ENCODE measurements at regions not wholly inside any gene's neighbourhood (a gene's known extent, or its start where the extent isn't known, plus 50 kb on each side); places are given as distances from the start of the nearest gene placed in this dataset.

GRCh38 chr1:221608835-221609320 is 133.0 kb downstream of the DUSP10 start:
- Histone ChIP-seq H3K9me3 (replicated peaks; ENCODE audit: control insufficient read depth, insufficient read depth, low read length) (no peaks in the 10 kb centered on the region), H2AFZ (ENCODE audit: low read depth, low read length) (no peak overlapping the region), H3K4me1 (ENCODE audit: control insufficient read depth, extremely low read depth, insufficient read depth, low read length) (no peaks in the 10 kb centered on the region), H3K36me3 (ENCODE audit: control insufficient read depth in 2 of 2, extremely low read depth in 1 of 2, insufficient read depth in 2 of 2, low read length in 2 of 2) (no peaks in the 10 kb centered on the region), H3K9me1 (replicated peaks; ENCODE audit: control insufficient read depth, extremely low read depth, insufficient read depth, low read length) (no peaks in the 10 kb centered on the region), H3K4me2 (ENCODE audit: insufficient read depth, low read length) (no peak overlapping the region), H3K27ac (ENCODE audit: insufficient read depth, low read depth, low read length) (no peak overlapping the region), H3K9ac (replicated peaks; ENCODE audit: extremely low read depth, insufficient read depth, low read length) (no peak overlapping the region), H3K27me3 (ENCODE audit: control insufficient read depth in 2 of 2, insufficient read depth in 2 of 2, low read length in 2 of 2) (no peaks in the 10 kb centered on the region), H4K20me1 (replicated peaks; ENCODE audit: control insufficient read depth, extremely low read depth, insufficient read depth, low read length) (no peaks in the 10 kb centered on the region), H3K79me2 (ENCODE audit: control insufficient read depth, insufficient read depth, low read length) (no peaks in the 10 kb centered on the region), H3K4me3 (replicated peaks in 1 of 3; ENCODE audit: insufficient read depth in 1 of 3, low read depth in 1 of 3, low read length in 3 of 3) (no peak overlapping the region)
- no peak for FAIRE-seq
- intact Hi-C loops (cut with micrococcal nuclease) (no loop called here), dilution Hi-C loops (cut with MboI; ENCODE audit: extremely low pct_ligation_motif_present, low sequenced_read_pairs) (no loop called here)
- TF ChIP-seq JUN (IDR thresholded peaks at IDR 0.05; ENCODE audit: borderline replicate concordance, insufficient read depth, insufficient read length, low read depth) (no peak), POLR2AphosphoS5 (IDR thresholded peaks at IDR 0.05; ENCODE audit: insufficient read depth, low read depth, low read length) (no peak), MYC (IDR thresholded peaks at IDR 0.05; ENCODE audit: low read depth, low read length) (no peak), POLR2A (IDR thresholded peaks at IDR 0.05; ENCODE audit: low read depth, low read length) (no peak), GATA2 (IDR thresholded peaks at IDR 0.05; ENCODE audit: insufficient read depth, insufficient read length, low read depth, low read length) (no peak)
- no peak for DNase-seq (ENCODE audit: low read depth, low spot score)
- ChIA-PET CTCF (no interaction called here), POLR2A (no interaction called here)
- no TSS peak for BruUV-seq (replicated peaks)

DNA sequence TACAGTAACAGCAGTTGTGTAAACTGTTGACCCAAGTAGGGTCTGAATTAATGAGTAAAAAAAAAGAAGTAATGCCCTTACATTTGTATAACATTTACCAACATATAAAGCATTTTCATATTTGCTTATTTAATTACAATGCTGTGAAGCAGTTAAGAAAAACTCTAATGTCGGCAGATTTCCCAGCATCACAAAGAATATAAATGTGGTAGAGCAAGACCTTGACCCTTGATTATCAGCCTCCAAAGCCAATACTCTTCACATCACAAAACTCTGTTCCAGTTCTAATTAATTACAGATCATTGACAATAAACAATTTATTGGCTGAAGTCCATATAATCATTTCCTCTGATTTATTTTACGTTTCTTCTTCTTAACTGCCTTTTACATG is 130.2 kb downstream of the DUSP10 start:
- TF ChIP-seq POLR2AphosphoS5 (IDR thresholded peaks at IDR 0.05; ENCODE audit: insufficient read depth, low read depth, low read length) (no peak), EZH2 (IDR thresholded peaks at IDR 0.05; ENCODE audit: borderline replicate concordance, low read depth, low read length, severe bottlenecking) (no peak), MAX (IDR thresholded peaks at IDR 0.05; ENCODE audit: insufficient read depth, insufficient read length) (no peak), POLR2A (IDR thresholded peaks at IDR 0.05; ENCODE audit: low read depth, low read length) (no peak), JUN (IDR thresholded peaks at IDR 0.05; ENCODE audit: borderline replicate concordance, insufficient read depth, insufficient read length, low read depth) (no peak), FOS (IDR thresholded peaks at IDR 0.05; ENCODE audit: borderline replicate concordance, insufficient read depth, low read length) (no peak)
- TF ChIP-seq, protein P1, sequence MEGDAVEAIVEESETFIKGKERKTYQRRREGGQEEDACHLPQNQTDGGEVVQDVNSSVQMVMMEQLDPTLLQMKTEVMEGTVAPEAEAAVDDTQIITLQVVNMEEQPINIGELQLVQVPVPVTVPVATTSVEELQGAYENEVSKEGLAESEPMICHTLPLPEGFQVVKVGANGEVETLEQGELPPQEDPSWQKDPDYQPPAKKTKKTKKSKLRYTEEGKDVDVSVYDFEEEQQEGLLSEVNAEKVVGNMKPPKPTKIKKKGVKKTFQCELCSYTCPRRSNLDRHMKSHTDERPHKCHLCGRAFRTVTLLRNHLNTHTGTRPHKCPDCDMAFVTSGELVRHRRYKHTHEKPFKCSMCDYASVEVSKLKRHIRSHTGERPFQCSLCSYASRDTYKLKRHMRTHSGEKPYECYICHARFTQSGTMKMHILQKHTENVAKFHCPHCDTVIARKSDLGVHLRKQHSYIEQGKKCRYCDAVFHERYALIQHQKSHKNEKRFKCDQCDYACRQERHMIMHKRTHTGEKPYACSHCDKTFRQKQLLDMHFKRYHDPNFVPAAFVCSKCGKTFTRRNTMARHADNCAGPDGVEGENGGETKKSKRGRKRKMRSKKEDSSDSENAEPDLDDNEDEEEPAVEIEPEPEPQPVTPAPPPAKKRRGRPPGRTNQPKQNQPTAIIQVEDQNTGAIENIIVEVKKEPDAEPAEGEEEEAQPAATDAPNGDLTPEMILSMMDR (IDR thresholded peaks at IDR 0.05; ENCODE audit: extremely low read depth in 1 of 2, insufficient read depth in 1 of 2, low read depth in 1 of 2, low read length in 2 of 2), result no peak
- no peaks in the 10 kb centered on the region for H3K36me3 ChIP-seq (ENCODE audit: control insufficient read depth in 2 of 2, extremely low read depth in 1 of 2, insufficient read depth in 2 of 2, low read length in 2 of 2)
- no peak for FAIRE-seq
- intact Hi-C loops (cut with micrococcal nuclease), result no loop called here
- H3K4me3 ChIP-seq (replicated peaks in 1 of 3; ENCODE audit: insufficient read depth in 1 of 3, low read depth in 1 of 3, low read length in 3 of 3), result no peak overlapping the region
- no peak overlapping the region for H3K4me2 ChIP-seq (ENCODE audit: insufficient read depth, low read length)
- H3K27me3 ChIP-seq (ENCODE audit: control insufficient read depth in 2 of 2, insufficient read depth in 2 of 2, low read length in 2 of 2), result no peaks in the 10 kb centered on the region
- ChIA-PET CTCF (interaction anchor here (1.0 kb wide), 1 partner anchor 13 kb away, joined by 3 read pairs; no protein-coding TSS in a partner anchor), POLR2A (no interaction called here)
- H3K9me3 ChIP-seq (replicated peaks; ENCODE audit: control insufficient read depth, insufficient read depth, low read length), result no peaks in the 10 kb centered on the region
- H4K20me1 ChIP-seq (replicated peaks; ENCODE audit: control insufficient read depth, extremely low read depth, insufficient read depth, low read length), result no peaks in the 10 kb centered on the region
- H3K9me1 ChIP-seq (replicated peaks; ENCODE audit: control insufficient read depth, extremely low read depth, insufficient read depth, low read length), result no peaks in the 10 kb centered on the region
- H3K9ac ChIP-seq (replicated peaks; ENCODE audit: extremely low read depth, insufficient read depth, low read length), result no peak overlapping the region
- dilution Hi-C loops (cut with MboI; ENCODE audit: extremely low pct_ligation_motif_present, low sequenced_read_pairs), result no loop called here
- no TSS peak for BruUV-seq (replicated peaks)
- no peaks in the 10 kb centered on the region for H3K79me2 ChIP-seq (ENCODE audit: control insufficient read depth, insufficient read depth, low read length)
- no peaks in the 10 kb centered on the region for H3K4me1 ChIP-seq (ENCODE audit: control insufficient read depth, extremely low read depth, insufficient read depth, low read length)
- no peak for DNase-seq (ENCODE audit: low read depth, low spot score)
- no peak overlapping the region for H2AFZ ChIP-seq (ENCODE audit: low read depth, low read length)
- no peak overlapping the region for H3K27ac ChIP-seq (ENCODE audit: insufficient read depth, low read depth, low read length)
